D721Med (cell line): ENCODE measurements at regions not wholly inside any gene's neighbourhood (a gene's known extent, or its start where the extent isn't known, plus 50 kb on each side); places are given as distances from the start of the nearest gene placed in this dataset.

Experiments
- DNase-seq: peaks from one replicate; pipeline ENCODE4 v3.0.0; 2011; ENCODE audit warnings: low spot score; ENCODE audit not compliant: insufficient read length
- FAIRE-seq: peaks from 2 replicates; lab custom pipeline; 2011; peaks lifted over from hg19 to GRCh38; lab: Jason Lieb, UNC
- TF ChIP-seq, protein P1 (sequence below): IDR thresholded peaks from 2 replicates; pipeline ENCODE4 v1.5.1; 2012; ENCODE audit warnings: mild to moderate bottlenecking, control low read depth; ENCODE audit not compliant: insufficient read depth; ENCODE audit errors: missing control alignments

- TF ChIP-seq, protein P1, sequence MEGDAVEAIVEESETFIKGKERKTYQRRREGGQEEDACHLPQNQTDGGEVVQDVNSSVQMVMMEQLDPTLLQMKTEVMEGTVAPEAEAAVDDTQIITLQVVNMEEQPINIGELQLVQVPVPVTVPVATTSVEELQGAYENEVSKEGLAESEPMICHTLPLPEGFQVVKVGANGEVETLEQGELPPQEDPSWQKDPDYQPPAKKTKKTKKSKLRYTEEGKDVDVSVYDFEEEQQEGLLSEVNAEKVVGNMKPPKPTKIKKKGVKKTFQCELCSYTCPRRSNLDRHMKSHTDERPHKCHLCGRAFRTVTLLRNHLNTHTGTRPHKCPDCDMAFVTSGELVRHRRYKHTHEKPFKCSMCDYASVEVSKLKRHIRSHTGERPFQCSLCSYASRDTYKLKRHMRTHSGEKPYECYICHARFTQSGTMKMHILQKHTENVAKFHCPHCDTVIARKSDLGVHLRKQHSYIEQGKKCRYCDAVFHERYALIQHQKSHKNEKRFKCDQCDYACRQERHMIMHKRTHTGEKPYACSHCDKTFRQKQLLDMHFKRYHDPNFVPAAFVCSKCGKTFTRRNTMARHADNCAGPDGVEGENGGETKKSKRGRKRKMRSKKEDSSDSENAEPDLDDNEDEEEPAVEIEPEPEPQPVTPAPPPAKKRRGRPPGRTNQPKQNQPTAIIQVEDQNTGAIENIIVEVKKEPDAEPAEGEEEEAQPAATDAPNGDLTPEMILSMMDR: no peak
Measured at GRCh38 chr2:11100130-11100529, 55.1 kb upstream of the SLC66A3 start.

GRCh38 chr2:11100976-11101375 lies 54.3 kb upstream of the SLC66A3 start:
- FAIRE-seq (no peak), DNase-seq (no peak)
- TF ChIP-seq, protein P1: no peak

More at GRCh38 chr2:11100130-11100529, 55.1 kb upstream of the SLC66A3 start:
- FAIRE-seq: no peak
- DNase-seq: no peak

DNA sequence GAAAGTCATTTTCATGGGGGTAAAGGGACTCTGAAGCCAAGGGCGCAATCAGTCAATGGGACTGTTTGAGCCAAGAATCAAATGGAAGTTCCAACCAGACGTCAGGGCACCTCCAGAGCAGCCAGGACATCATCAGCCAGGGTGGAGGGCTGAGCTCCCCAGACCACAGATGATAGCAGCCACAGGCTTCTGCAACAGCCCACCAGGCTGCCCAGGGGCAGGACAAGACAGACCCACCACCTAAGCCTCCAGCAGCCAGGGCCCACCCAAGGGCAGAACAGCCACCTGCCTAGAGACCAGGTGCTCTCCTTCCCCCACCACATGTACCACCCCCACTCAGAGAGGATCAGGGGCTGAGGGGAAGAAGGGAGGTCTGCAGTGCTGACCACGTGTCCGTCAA lies 53.8 kb upstream of the SLC66A3 start:
- DNase-seq (no peak), FAIRE-seq (no peak)
- TF ChIP-seq, protein P1: no peak

DNA sequence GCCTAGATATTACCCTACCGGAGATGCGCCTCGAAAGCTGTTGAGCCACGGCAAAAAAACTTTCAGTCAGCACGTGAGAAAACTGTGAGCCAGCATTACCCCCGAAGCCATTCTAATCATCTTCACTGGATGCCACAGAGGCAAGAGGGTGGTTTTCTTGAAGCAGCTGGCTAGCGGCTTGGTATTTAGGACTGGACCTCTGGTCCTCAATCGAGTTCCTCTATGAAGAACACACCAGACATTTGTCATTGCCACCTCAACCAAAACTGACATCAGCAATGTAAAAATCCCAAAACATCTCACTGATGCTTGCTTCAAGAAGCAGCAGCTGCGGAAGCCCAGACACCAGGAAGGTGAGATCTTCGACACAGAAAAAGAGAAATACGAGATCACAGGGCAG lies 52.8 kb upstream of the SLC66A3 start:
- TF ChIP-seq, protein P1: no peak
- DNase-seq (no peak), FAIRE-seq (no peak)

GRCh38 chr2:11102956-11103860 lies 52.1 kb upstream of the SLC66A3 start:
- FAIRE-seq: no peak
- TF ChIP-seq, protein P1: no peak
- no peak for DNase-seq

DNA sequence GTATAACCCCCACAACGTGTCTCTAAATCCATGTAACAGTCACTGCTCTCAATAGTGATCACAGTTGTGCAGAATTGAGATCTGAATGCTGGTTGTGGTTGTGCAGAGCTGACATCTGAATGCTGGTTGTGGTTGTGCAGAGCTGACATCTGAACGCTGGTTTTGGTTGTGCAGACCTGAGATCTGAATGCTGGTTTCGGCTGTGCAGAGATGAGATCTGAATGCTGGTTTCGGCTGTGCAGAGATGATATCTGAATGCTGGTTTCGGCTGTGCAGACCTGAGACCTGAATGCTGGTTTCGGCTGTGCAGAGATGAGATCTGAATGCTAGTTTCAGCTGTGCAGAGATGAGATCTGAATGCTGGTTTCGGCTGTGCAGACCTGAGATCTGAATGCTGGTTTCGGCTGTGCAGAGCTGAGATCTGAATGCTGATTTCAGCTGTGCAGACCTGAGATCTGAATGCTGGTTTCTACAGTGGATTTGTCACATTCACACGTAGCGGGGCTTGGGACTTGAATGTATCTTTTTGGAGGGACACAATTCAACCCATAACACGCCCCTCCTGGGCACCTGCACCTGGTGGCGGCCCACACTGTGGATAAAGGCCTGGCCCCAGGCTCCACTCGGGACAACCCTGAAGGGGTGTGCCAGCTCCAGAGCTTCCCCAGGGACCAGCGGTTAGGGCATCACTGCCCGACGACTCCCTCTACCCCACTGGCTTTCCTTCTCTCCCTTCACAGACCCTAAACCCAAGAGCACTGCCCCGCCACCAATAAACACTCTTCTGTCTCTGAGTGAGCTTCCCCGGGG lies 51.1 kb upstream of the SLC66A3 start:
- FAIRE-seq (no peak), DNase-seq (no peak)
- TF ChIP-seq, protein P1: no peak
